NB4 (cell line): ENCODE measurements at regions not wholly inside any gene's neighbourhood (a gene's known extent, or its start where the extent isn't known, plus 50 kb on each side); places are given as distances from the start of the nearest gene placed in this dataset.
A peak's percentile ranks its signal among the peaks of the same experiment; 100 is the strongest.

Source experiments
- DNase-seq: peaks from one replicate; pipeline ENCODE4 v3.0.0; 2010; ENCODE audit warnings: low read depth
- H3K4me3 ChIP-seq: one replicate; pipeline ENCODE4 v1.5.1; 2011; ENCODE audit warnings: mild to moderate bottlenecking, low read depth, low read length, moderate library complexity
- MAX ChIP-seq: IDR thresholded peaks from 2 replicates; pipeline ENCODE4 v1.6.1; 2011; ENCODE audit warnings: low read depth, low read length
- MYC ChIP-seq: IDR thresholded peaks from 2 replicates; pipeline ENCODE4 v1.6.1; 2011; ENCODE audit warnings: low read depth, low read length
- POLR2A ChIP-seq: IDR thresholded peaks from 2 replicates; pipeline ENCODE4 v1.6.1; 2011; ENCODE audit warnings: mild to moderate bottlenecking; ENCODE audit not compliant: insufficient read length; ENCODE audit errors: extremely low read depth
- TF ChIP-seq, protein P1 (sequence below): IDR thresholded peaks from one replicate; pipeline ENCODE4 v1.5.1; 2012; ENCODE audit warnings: low read depth, low read length

DNA sequence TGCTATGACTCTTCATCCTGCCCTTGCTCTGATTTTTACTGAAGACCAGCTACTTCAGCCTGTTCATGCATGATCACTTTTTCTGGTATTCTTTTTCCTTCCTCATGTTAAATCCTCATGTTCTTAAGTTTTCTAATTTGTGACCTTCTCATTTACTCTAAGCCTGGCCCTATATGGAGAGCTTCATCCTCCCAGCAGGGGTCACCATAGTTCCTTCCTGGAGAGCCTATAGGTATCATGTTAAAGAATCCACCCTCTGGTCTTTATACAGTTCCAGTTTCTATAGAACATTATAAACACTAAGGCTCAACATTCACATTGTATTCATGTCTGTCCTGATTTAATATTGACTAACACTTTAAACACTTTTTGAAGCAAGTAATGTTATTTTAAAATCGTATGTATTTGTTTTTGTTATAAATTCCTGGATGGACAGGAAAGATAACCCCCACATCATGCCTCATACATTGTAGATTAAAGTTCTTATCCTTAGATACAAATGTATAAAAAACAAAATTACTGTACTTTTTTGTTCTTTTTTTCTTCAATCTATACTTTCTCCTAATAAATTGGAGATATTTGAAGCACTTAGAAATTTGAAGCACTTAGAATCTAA, 53.8 kb upstream of the OTUD4 start:
- TF ChIP-seq MAX: no peak
- TF ChIP-seq, protein P1, sequence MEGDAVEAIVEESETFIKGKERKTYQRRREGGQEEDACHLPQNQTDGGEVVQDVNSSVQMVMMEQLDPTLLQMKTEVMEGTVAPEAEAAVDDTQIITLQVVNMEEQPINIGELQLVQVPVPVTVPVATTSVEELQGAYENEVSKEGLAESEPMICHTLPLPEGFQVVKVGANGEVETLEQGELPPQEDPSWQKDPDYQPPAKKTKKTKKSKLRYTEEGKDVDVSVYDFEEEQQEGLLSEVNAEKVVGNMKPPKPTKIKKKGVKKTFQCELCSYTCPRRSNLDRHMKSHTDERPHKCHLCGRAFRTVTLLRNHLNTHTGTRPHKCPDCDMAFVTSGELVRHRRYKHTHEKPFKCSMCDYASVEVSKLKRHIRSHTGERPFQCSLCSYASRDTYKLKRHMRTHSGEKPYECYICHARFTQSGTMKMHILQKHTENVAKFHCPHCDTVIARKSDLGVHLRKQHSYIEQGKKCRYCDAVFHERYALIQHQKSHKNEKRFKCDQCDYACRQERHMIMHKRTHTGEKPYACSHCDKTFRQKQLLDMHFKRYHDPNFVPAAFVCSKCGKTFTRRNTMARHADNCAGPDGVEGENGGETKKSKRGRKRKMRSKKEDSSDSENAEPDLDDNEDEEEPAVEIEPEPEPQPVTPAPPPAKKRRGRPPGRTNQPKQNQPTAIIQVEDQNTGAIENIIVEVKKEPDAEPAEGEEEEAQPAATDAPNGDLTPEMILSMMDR: peak; percentile 77
- no peak overlapping the region for H3K4me3 ChIP-seq
- peak; percentile 63 for DNase-seq

- TF ChIP-seq, protein P1: no peak
- no peak for TF ChIP-seq POLR2A
- TF ChIP-seq MYC: no peak
- DNase-seq: no peak
- no peak overlapping the region for H3K4me3 ChIP-seq
These were observed 51.7 kb upstream of the OTUD4 start for GRCh38 chr4:145231906-145232700.

- no peak for DNase-seq
- TF ChIP-seq MAX (no peak), POLR2A (no peak), MYC (no peak)
- TF ChIP-seq, protein P1: no peak
- H3K4me3 ChIP-seq: no peak overlapping the region
These were observed 50.3 kb upstream of the OTUD4 start for GRCh38 chr4:145230726-145231125.
